GM12878 (cell line): ENCODE measurements at regions not wholly inside any gene's neighbourhood (a gene's known extent, or its start where the extent isn't known, plus 50 kb on each side); places are given as distances from the start of the nearest gene placed in this dataset.
"Not testable (repeated sequence)": the region's sequence is repeated elsewhere in the genome, so short reads cannot be mapped to it uniquely, and the experiment has no call there.

ENCODE experiments used
- ATAC-seq: fragments of 200-7000 bp; cut with Tn5 transposase; 3 replicates; pipeline ENCODE4 v1.9.1; 2020; ENCODE audit warnings: mild to moderate bottlenecking, moderate library complexity
- BruUV-seq: library from RNA; stranded (reverse); fragments of 400-500 nt; replicated peaks from 2 replicates; lab custom pipeline; 2021; lab: Mats Ljungman, UMichigan
- CTCF ChIA-PET: fragments of 300-600 bp; sonication (Branson Sonifier 250); formaldehyde crosslinking; extraction: SDS; loops from one replicate; lab custom pipeline; 2021; ENCODE audit warnings: inconsistent platforms; lab: Yijun Ruan, JAX
- POLR2A ChIA-PET: fragments of 350-600 bp; formaldehyde crosslinking; extraction: SDS; loops from one replicate; lab custom pipeline; 2021; ENCODE audit warnings: inconsistent platforms; lab: Charles Lee
- RAD21 ChIA-PET: fragments of 300-600 bp; sonication (Branson Sonifier 250); formaldehyde crosslinking; loops from one replicate; lab custom pipeline; 2023; ENCODE audit warnings: antibody characterized with exemption; ENCODE audit not compliant: unreplicated experiment; lab: Charles Lee
- SMC1A ChIA-PET: fragments of 300-600 bp; sonication (Branson Sonifier 250); formaldehyde crosslinking; loops from one replicate; lab custom pipeline; 2023; ENCODE audit not compliant: unreplicated experiment, uncharacterized antibody; lab: Charles Lee
- DNase-seq: peaks from one replicate; pipeline ENCODE4 v3.0.0-alpha.2; 2011; ENCODE audit warnings: low read depth, low spot score
- FAIRE-seq: peaks from 3 replicates; lab custom pipeline; 2011; peaks lifted over from hg19 to GRCh38; lab: Jason Lieb, UNC
- H2AFZ ChIP-seq: 2 replicates; pipeline ENCODE4 v1.6.0; 2011; ENCODE audit warnings: low read depth, low read length, control low read depth; ENCODE audit not compliant: control insufficient read depth
- H3K27ac ChIP-seq: 2 replicates; pipeline ENCODE4 v1.5.1; 2011; ENCODE audit warnings: control low read depth; ENCODE audit not compliant: control insufficient read depth, insufficient read depth
- H3K27me3 ChIP-seq, 2 experiments: replicated peaks in 1 of 2; 2 replicates each; pipeline versions ENCODE4 v1.6.0 to v1.6.1; 2011; ENCODE audit warnings: low read length in 1 of 2; ENCODE audit not compliant: control insufficient read depth in 2 of 2, insufficient read depth in 2 of 2
- H3K36me3 ChIP-seq, 2 experiments: 2 replicates each; pipeline ENCODE4 v1.5.1; 2011; ENCODE audit warnings: low read length in 1 of 2; ENCODE audit not compliant: control insufficient read depth in 2 of 2, insufficient read depth in 2 of 2
- H3K4me1 ChIP-seq: 2 replicates; pipeline ENCODE4 v1.6.1; 2011; ENCODE audit warnings: mild to moderate bottlenecking, low read length, moderate library complexity, mixed read lengths; ENCODE audit not compliant: control insufficient read depth, insufficient read depth
- H3K4me2 ChIP-seq: 2 replicates; pipeline ENCODE4 v1.6.0; 2011; ENCODE audit warnings: control low read depth; ENCODE audit not compliant: control insufficient read depth, insufficient read depth
- H3K4me3 ChIP-seq: fragments of 200-600 bp; sonication (generic); 2 replicates; pipeline ENCODE4 v1.5.1; 2016
- H3K79me2 ChIP-seq: 2 replicates; pipeline ENCODE4 v1.6.0; 2011; ENCODE audit warnings: low read length; ENCODE audit not compliant: control insufficient read depth, insufficient read depth
- H3K9ac ChIP-seq: 2 replicates; pipeline ENCODE4 v1.8.0; 2011; ENCODE audit warnings: low read length, control low read depth, mixed read lengths; ENCODE audit not compliant: control insufficient read depth, insufficient read depth
- H3K9me3 ChIP-seq: replicated peaks from 3 replicates; pipeline ENCODE4 v1.5.1; 2011; ENCODE audit warnings: mild to moderate bottlenecking, low read length; ENCODE audit not compliant: control insufficient read depth, insufficient read depth
- H4K20me1 ChIP-seq: 2 replicates; pipeline ENCODE4 v1.6.0; 2011; ENCODE audit not compliant: control insufficient read depth, insufficient read depth
- WGBS: methylation state at CpG from one replicate; pipeline ENCODE4 v1.1.6; 2016; ENCODE audit warnings: low lambda C conversion rate; ENCODE audit not compliant: insufficient replicate concordance, insufficient coverage; ENCODE audit errors: missing lambda C conversion rate; 5-methylcytosine and 5-hydroxymethylcytosine counted together
- in situ Hi-C: fragments of 300-500 bp; cut with MboI; formaldehyde crosslinking; loops from 9 replicates; pipeline ENCODE4 v1.14.3; 2018; ENCODE audit warnings: mixed read lengths
- intact Hi-C: fragments of 100-400 bp; cut with micrococcal nuclease; formaldehyde crosslinking; loops from one replicate; pipeline ENCODE4 v1.14.2; 2022; ENCODE audit not compliant: unreplicated experiment

DNA sequence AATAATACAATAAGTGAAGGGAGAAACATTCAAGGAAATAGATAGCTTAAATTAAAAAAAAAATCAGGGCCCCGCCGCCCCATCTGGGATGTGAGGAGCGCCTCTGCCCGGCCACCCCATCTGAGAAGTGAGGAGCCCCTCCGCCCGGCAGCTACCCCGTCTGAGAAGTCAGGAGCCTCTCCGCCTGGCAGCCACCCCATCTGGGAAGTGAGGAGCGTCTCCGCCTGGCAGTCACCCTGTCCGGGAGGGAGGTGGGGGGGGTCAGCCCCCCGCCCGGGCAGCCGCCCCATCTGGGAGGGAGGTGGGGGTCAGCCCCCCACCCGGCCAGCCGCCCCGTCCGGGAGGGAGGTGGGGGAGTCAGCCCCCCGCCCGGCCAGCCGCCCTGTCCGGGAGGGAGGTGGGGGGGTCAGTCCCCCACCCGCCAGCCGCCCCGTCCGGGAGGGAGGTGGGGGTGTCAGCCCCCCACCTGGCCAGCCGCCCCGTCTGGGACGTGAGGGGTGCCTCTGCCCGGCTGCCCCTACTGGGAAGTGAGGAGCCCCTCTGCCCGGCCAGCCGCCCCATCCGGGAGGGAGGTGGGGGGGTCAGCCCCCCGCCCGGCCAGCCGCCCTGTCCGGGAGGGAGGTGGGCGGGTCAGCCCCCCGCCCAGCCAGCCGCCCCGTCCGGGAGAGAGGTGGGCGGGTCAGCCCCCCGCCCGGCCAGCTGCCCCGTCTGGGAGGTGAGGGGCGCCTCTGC, 3019.4 kb upstream of the TEKT4 start:
- H3K27ac ChIP-seq, H3K4me3 ChIP-seq, H4K20me1 ChIP-seq, POLR2A ChIA-PET, in situ Hi-C loops, SMC1A ChIA-PET, H3K79me2 ChIP-seq, H3K4me1 ChIP-seq, RAD21 ChIA-PET, DNase-seq, ATAC-seq, H3K27me3 ChIP-seq, H2AFZ ChIP-seq, BruUV-seq, H3K9me3 ChIP-seq, intact Hi-C loops, H3K9ac ChIP-seq, FAIRE-seq, H3K36me3 ChIP-seq, H3K4me2 ChIP-seq, CTCF ChIA-PET: not testable (repeated sequence)
- 91% methylated on average over 17 of the region's 47 CpGs for WGBS

DNA sequence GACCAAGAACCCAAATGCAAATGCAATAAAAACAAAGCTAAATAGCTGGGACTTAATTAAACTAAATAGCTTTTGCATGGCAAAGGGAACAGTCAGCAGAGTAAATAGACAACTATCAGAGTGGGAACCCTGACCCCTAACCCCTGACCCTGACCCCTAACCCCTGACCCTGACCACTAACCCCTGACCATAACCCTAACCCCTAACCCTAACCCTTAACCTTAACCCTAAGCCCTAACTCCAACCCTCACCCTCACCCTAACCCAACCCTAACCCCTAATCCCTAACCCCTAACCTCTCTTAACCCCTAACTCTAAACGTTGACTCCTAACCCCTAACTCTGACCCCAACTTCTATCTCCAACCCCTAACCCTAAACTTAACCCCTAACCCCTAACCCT, 3014.3 kb upstream of the TEKT4 start:
- BruUV-seq, in situ Hi-C loops, CTCF ChIA-PET, ATAC-seq, H3K27ac ChIP-seq, H3K36me3 ChIP-seq, DNase-seq, RAD21 ChIA-PET, intact Hi-C loops, H3K9ac ChIP-seq, SMC1A ChIA-PET, H3K79me2 ChIP-seq, POLR2A ChIA-PET, H3K4me1 ChIP-seq, H3K9me3 ChIP-seq, H3K4me3 ChIP-seq, H3K27me3 ChIP-seq, H4K20me1 ChIP-seq, H3K4me2 ChIP-seq, H2AFZ ChIP-seq, FAIRE-seq: not testable (repeated sequence)
- 0% methylated on average over 1 of the region's 1 CpG for WGBS

DNA sequence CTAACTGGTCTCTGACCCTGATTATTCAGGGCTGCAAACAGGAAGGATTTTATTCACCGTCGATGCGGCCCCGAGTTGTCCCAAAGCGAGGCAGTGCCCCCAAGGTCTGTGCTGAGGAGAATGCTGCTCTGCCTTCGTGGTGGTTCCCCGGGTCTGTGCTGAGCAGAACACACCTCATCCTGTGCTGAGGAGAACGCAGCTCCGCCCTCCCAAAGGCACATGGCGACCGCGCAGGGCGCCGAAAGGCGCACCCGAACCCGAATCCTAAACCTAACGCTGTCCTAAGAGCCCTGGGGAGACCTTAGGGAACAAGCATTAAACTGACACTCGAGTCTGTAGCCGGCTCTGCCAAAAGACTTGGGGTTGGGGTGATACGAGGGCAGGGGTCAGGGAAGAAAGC, 3013.5 kb upstream of the TEKT4 start:
- H3K36me3 ChIP-seq, H3K4me3 ChIP-seq, intact Hi-C loops, H3K9ac ChIP-seq, SMC1A ChIA-PET, RAD21 ChIA-PET, FAIRE-seq, H3K79me2 ChIP-seq, in situ Hi-C loops, ATAC-seq, H3K4me1 ChIP-seq, CTCF ChIA-PET, H3K9me3 ChIP-seq, BruUV-seq, H3K27ac ChIP-seq, DNase-seq, H3K27me3 ChIP-seq, POLR2A ChIA-PET, H4K20me1 ChIP-seq, H2AFZ ChIP-seq, H3K4me2 ChIP-seq: not testable (repeated sequence)
- WGBS, result 59% methylated on average over 21 of the region's 21 CpGs

DNA sequence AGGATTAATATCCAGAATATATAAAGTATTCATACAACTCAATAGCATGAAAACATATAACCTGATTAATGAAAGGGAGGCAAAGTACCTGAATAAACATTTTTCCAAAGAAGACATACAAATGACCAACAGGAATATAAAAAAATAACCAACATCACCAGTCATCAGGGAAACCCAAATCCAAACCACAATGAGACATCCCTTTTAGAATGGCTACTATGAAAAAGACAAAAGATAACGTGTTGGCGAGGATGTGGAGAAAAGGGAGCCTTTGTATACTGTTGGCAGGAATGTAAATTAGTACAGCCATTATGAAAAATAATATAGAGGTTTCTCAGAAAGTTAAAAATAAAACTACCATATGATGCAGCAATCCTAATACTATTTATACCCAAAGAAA, 2999.5 kb upstream of the TEKT4 start:
- DNase-seq, POLR2A ChIA-PET, intact Hi-C loops, FAIRE-seq, H3K4me2 ChIP-seq, ATAC-seq, SMC1A ChIA-PET, BruUV-seq, H3K9me3 ChIP-seq, RAD21 ChIA-PET, H3K27me3 ChIP-seq, H2AFZ ChIP-seq, CTCF ChIA-PET, H3K79me2 ChIP-seq, H3K9ac ChIP-seq, in situ Hi-C loops, H4K20me1 ChIP-seq, H3K27ac ChIP-seq, H3K4me3 ChIP-seq, H3K36me3 ChIP-seq, H3K4me1 ChIP-seq: not testable (repeated sequence)
- 7% methylated on average over 2 of the region's 2 CpGs for WGBS
